Uterus (tissue), 3 donors: ENCODE measurements at regions not wholly inside any gene's neighbourhood (a gene's known extent, or its start where the extent isn't known, plus 50 kb on each side); places are given as distances from the start of the nearest gene placed in this dataset.
"Not testable (repeated sequence)": the region's sequence is repeated elsewhere in the genome, so short reads cannot be mapped to it uniquely, and the experiment has no call there.

ENCODE experiments used
- DNase-seq, 2 donors: peaks; one replicate each; pipeline ENCODE4 v3.0.0-alpha.2; 2019 to 2020
- H3K27ac ChIP-seq, 2 donors: fragments of 200-600 bp; sonication (generic); 1 replicate in 1 of 2; 2 replicates in 1 of 2; pipeline ENCODE4 v1.5.1; 2016 to 2018
- H3K27me3 ChIP-seq, 2 donors: fragments of 200-600 bp; sonication (generic); one replicate each; pipeline ENCODE4 v1.5.1; 2018 to 2019; ENCODE audit warnings: control low read depth in 1 of 2
- H3K36me3 ChIP-seq, 2 donors: fragments of 200-600 bp; sonication (generic); one replicate each; pipeline ENCODE4 v1.5.1; 2019; ENCODE audit warnings: control low read depth in 1 of 2
- H3K4me1 ChIP-seq, 2 donors: fragments of 200-600 bp; sonication (generic); one replicate each; pipeline ENCODE4 v1.5.1; 2018 to 2019; ENCODE audit warnings: control low read depth in 1 of 2
- H3K4me3 ChIP-seq, 2 donors: fragments of 200-600 bp; sonication (generic); 1 replicate in 1 of 2; 2 replicates in 1 of 2; pipeline ENCODE4 v1.5.1; 2018 to 2019; ENCODE audit warnings: mild to moderate bottlenecking in 1 of 2
- H3K9me3 ChIP-seq, 2 donors: fragments of 200-600 bp; sonication (generic); one replicate each; pipeline ENCODE4 v1.5.1; 2019; ENCODE audit warnings: control low read depth in 1 of 2
- POLR2A ChIP-seq, 2 donors: fragments of 450-650 bp; IDR thresholded peaks; one replicate each; pipeline ENCODE4 v1.6.1; 2016; ENCODE audit warnings: antibody characterized with exemption in 2 of 2, mild to moderate bottlenecking in 1 of 2, moderate library complexity in 1 of 2
- intact Hi-C: fragments of 100-400 bp; cut with DNase I; formaldehyde crosslinking; loops from one replicate; pipeline ENCODE4 v1.15.1; 2023; ENCODE audit warnings: low total_unique reads
- TF ChIP-seq, protein P1 (sequence below), 4 experiments: fragments of 200-600 bp in 2 of 4; fragments of 450-650 bp in 2 of 4; sonication (generic) in 2 of 4; IDR thresholded peaks; one replicate each; pipeline ENCODE4 v1.5.1; 2016 to 2019; ENCODE audit warnings: antibody characterized with exemption in 4 of 4, mild to moderate bottlenecking in 2 of 4, moderate library complexity in 1 of 4
- donor health status: DM: yes; HTN: yes; CAD: no.

DNA sequence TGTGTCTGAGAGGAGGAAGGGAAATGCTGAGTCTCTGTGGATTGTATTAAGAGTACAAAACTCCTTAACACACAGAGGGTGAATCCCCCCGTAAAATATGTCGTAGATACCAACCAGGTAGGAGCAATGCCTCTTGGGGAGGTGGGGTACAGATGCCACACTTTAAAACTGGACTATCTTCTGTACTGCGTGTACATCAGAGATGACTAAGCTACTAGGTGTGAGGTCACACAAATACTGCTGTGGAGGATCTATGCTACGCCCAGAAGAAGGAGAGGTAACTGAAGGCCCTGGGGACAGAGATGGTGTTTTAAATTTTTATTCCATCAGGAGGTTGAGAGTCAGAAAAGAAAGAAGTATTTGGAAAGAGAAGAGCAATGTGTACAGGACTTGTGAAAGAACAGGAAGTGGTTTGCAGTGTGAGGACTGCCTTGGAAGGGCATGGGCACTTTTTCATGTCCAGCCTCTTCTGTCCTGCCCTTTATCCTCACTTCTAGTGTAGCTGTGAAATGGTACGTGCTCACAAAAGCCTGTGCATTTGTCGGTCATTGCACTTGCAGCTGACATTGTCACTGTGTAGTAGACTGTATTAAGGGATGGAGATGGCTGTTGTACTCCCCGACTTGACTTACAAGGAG, 287.8 kb upstream of the CHRM3 start:
- Histone ChIP-seq H3K36me3 (no peaks in the 10 kb centered on the region), H3K9me3 (no peaks in the 10 kb centered on the region), H3K27ac (no peak overlapping the region), H3K4me3 (no peak overlapping the region), H3K27me3 (no peaks in the 10 kb centered on the region), H3K4me1 (no peaks in the 10 kb centered on the region)
- intact Hi-C loops, result no loop called here
- no peak for TF ChIP-seq POLR2A (IDR thresholded peaks at IDR 0.05)
- TF ChIP-seq, protein P1, sequence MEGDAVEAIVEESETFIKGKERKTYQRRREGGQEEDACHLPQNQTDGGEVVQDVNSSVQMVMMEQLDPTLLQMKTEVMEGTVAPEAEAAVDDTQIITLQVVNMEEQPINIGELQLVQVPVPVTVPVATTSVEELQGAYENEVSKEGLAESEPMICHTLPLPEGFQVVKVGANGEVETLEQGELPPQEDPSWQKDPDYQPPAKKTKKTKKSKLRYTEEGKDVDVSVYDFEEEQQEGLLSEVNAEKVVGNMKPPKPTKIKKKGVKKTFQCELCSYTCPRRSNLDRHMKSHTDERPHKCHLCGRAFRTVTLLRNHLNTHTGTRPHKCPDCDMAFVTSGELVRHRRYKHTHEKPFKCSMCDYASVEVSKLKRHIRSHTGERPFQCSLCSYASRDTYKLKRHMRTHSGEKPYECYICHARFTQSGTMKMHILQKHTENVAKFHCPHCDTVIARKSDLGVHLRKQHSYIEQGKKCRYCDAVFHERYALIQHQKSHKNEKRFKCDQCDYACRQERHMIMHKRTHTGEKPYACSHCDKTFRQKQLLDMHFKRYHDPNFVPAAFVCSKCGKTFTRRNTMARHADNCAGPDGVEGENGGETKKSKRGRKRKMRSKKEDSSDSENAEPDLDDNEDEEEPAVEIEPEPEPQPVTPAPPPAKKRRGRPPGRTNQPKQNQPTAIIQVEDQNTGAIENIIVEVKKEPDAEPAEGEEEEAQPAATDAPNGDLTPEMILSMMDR (IDR thresholded peaks at IDR 0.05), result no peak
- no peak for DNase-seq

DNA sequence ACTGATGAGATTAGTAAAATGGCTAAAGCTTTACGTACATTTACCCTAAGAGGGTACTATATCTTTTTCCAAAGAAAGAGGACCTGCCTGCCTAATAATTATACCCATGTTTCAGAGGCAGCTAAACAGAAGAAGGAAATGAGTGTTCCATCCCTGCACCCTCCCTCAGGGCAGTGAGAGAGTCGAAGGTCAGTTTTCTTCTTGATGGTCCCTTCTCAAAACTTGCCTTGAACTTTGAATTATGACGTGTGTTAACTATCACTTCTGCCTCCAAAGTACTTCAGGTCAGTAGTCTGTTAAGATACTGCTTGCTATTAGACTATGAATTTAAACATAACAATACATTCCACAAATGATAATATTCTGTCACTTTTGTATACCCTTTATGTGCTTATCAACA, 294.8 kb upstream of the CHRM3 start:
- no peaks in the 10 kb centered on the region for H3K27me3 ChIP-seq
- intact Hi-C loops, result no loop called here
- no peaks in the 10 kb centered on the region for H3K36me3 ChIP-seq
- no peak overlapping the region for H3K27ac ChIP-seq
- TF ChIP-seq POLR2A (IDR thresholded peaks at IDR 0.05), result no peak
- TF ChIP-seq, protein P1 (IDR thresholded peaks at IDR 0.05), result no peak
- H3K9me3 ChIP-seq, result no peaks in the 10 kb centered on the region
- H3K4me3 ChIP-seq, result no peak overlapping the region
- no peak for DNase-seq
- H3K4me1 ChIP-seq, result no peaks in the 10 kb centered on the region

DNA sequence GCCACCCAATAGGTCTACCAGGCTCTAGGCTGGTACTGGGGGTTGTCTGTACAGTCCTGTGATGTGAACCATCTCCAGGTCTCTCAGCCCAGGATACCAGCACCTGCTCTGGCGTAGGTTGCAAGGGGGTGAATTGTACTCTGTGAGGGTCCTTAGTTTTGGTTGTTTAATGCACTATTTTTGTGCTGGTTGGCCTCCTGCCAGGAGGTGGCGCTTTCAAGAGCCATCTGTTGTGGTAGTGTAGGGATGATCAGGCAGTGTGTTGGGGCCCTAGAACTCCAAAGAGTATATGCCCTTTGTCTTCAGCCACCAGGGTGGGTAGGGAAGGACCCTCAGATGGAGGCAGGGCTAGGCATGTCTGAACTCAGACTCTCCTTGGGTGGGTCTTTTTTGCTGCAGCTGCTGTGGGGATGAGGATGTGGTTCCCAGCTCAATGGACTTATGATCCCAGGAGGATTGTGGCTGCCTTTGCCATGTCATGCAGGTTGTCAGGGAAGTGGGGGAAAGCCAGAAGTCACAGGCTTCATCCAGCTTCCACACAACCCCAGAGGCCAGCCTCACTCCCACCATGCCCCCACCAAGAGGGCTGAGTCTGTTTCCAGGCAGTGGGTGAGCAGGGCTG, 301.8 kb upstream of the CHRM3 start:
- Histone ChIP-seq H3K36me3 (no peaks in the 10 kb centered on the region), H3K4me3 (no peak overlapping the region), H3K9me3 (no peaks in the 10 kb centered on the region), H3K27me3 (no peaks in the 10 kb centered on the region), H3K27ac (no peak overlapping the region), H3K4me1 (no peaks in the 10 kb centered on the region)
- intact Hi-C loops, result no loop called here
- TF ChIP-seq, protein P1 (IDR thresholded peaks at IDR 0.05), result no peak
- no peak for TF ChIP-seq POLR2A (IDR thresholded peaks at IDR 0.05)
- DNase-seq, result no peak

DNA sequence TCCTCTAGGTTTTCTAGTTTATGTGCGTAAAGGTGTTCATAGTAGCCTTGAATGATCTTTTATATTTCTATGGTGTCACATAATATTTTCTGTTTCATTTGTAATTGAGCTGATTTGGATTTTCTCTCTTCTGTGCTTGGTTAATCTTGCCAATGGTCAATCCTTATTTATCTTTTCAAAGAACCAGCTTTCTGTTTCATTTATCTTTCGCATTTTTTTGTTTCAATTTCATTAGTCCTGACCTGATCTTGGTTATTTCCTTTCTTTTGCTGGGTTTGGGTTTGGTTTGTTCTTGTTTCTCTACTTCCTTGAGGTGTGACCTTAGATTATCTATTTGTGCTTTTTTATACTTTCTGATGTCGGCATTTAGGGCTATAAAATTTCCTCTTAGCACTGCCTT, 304.4 kb upstream of the CHRM3 start:
- intact Hi-C loops, DNase-seq: not testable (repeated sequence)

DNA sequence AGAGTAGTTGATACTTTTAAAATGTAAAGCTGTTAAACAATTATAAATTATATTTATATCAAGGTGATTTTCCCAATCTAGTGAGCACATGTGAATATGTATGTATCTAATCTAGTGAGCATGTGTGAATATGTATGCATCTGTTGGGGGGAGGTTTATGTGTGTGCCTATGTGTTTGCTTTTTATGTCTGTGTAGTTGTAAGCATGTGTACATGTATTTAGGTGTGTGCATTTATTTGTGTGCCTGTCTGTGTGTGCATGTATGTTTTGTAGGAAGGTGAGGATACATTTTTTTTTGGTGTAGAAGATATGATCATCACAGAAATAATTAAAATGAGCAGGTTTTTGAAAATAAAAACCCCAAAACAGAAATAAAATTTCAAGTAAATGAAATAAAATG, 318.9 kb upstream of the CHRM3 start:
- Histone ChIP-seq H3K27ac (no peak overlapping the region), H3K4me3 (no peak overlapping the region), H3K4me1 (no peaks in the 10 kb centered on the region), H3K36me3 (no peaks in the 10 kb centered on the region), H3K27me3 (no peaks in the 10 kb centered on the region), H3K9me3 (no peaks in the 10 kb centered on the region)
- DNase-seq, result no peak
- intact Hi-C loops, result no loop called here
- TF ChIP-seq, protein P1 (IDR thresholded peaks at IDR 0.05), result no peak
- no peak for TF ChIP-seq POLR2A (IDR thresholded peaks at IDR 0.05)

More for the DNA sequence above, 304.4 kb upstream of the CHRM3 start:
- not testable (repeated sequence) for H3K27ac ChIP-seq, H3K27me3 ChIP-seq, H3K4me1 ChIP-seq, H3K36me3 ChIP-seq, H3K4me3 ChIP-seq, H3K9me3 ChIP-seq
